PC-3 (cell line): ENCODE measurements at regions not wholly inside any gene's neighbourhood (a gene's known extent, or its start where the extent isn't known, plus 50 kb on each side); places are given as distances from the start of the nearest gene placed in this dataset.
A peak's percentile ranks its signal among the peaks of the same experiment; 100 is the strongest.

Source experiments
- ATAC-seq: fragments of 200-7000 bp; cut with Tn5 transposase; 2 replicates; pipeline ENCODE4 v1.9.1; 2020; ENCODE audit warnings: mild to moderate bottlenecking, moderate library complexity
- BruUV-seq: library from RNA; stranded (reverse); fragments of 400-500 nt; replicated peaks from 2 replicates; lab custom pipeline; 2021; lab: Mats Ljungman, UMichigan
- CTCF ChIA-PET: fragments of 300-600 bp; sonication (Branson Sonifier 250); formaldehyde crosslinking; loops from one replicate; lab custom pipeline; 2022; ENCODE audit warnings: antibody characterized with exemption; lab: Charles Lee
- POLR2A ChIA-PET: fragments of 300-600 bp; sonication (Branson Sonifier 250); formaldehyde crosslinking; loops from one replicate; lab custom pipeline; 2022; ENCODE audit warnings: antibody characterized with exemption; ENCODE audit not compliant: unreplicated experiment; lab: Charles Lee
- DNase-seq: peaks from one replicate; pipeline ENCODE4 v3.0.0-alpha.2; 2015
- H2AFZ ChIP-seq: fragments of 300-600 bp; sonication (generic); 2 replicates; pipeline ENCODE4 v1.6.0; 2016; ENCODE audit warnings: antibody characterized with exemption, low read length
- H3F3A ChIP-seq: fragments of 300-600 bp; sonication (generic); one replicate; pipeline ENCODE4 v1.6.0; 2017; ENCODE audit warnings: antibody characterized with exemption, low read length, control low read depth, mild to moderate bottlenecking; ENCODE audit not compliant: unreplicated experiment
- H3K27ac ChIP-seq: fragments of 300-600 bp; sonication (generic); 2 replicates; pipeline ENCODE4 v1.5.1; 2016; ENCODE audit warnings: mild to moderate bottlenecking, low read length
- H3K27me3 ChIP-seq: fragments of 300-600 bp; sonication (generic); 2 replicates; pipeline ENCODE4 v1.6.1; 2016; ENCODE audit warnings: low read length, mixed read lengths
- H3K36me3 ChIP-seq: fragments of 300-600 bp; sonication (generic); 2 replicates; pipeline ENCODE4 v1.6.1; 2016; ENCODE audit warnings: low read depth, mixed run types, low read length, mixed read lengths
- H3K4me1 ChIP-seq: fragments of 300-600 bp; sonication (generic); 2 replicates; pipeline ENCODE4 v1.5.1; 2016; ENCODE audit warnings: low read length; ENCODE audit not compliant: insufficient read depth
- H3K4me2 ChIP-seq: fragments of 300-600 bp; sonication (generic); 2 replicates; pipeline ENCODE4 v1.6.0; 2016; ENCODE audit warnings: low read length
- H3K4me3 ChIP-seq: fragments of 300-600 bp; sonication (generic); 2 replicates; pipeline ENCODE4 v1.5.1; 2016; ENCODE audit warnings: mild to moderate bottlenecking, low read length, mixed read lengths
- H3K79me2 ChIP-seq: fragments of 300-600 bp; sonication (generic); 2 replicates; pipeline ENCODE4 v1.6.1; 2017; ENCODE audit warnings: low read length, mixed read lengths
- H3K9ac ChIP-seq: fragments of 300-600 bp; sonication (generic); 2 replicates; pipeline ENCODE4 v1.6.0; 2016; ENCODE audit warnings: mild to moderate bottlenecking, low read length
- H3K9me2 ChIP-seq: fragments of 300-600 bp; sonication (generic); replicated peaks from 2 replicates; pipeline ENCODE4 v1.6.1; 2016; ENCODE audit warnings: mixed run types, low read length, mixed read lengths
- H3K9me3 ChIP-seq: fragments of 300-600 bp; sonication (generic); 2 replicates; pipeline ENCODE4 v1.6.1; 2016; ENCODE audit warnings: low read length, mixed read lengths
- H4K20me1 ChIP-seq: fragments of 300-600 bp; sonication (generic); 2 replicates; pipeline ENCODE4 v1.6.1; 2016; ENCODE audit warnings: low read length, mixed read lengths
- CTCF ChIP-seq: fragments of 300-600 bp; sonication (generic); conservative IDR thresholded peaks from 2 replicates; pipeline ENCODE4 v1.5.1; 2017; ENCODE audit warnings: antibody characterized with exemption, low read depth, mild to moderate bottlenecking, low read length
- EZH2 ChIP-seq: fragments of 300-600 bp; sonication (generic); IDR thresholded peaks from one replicate; pipeline ENCODE4 v1.6.1; 2017; ENCODE audit warnings: antibody characterized with exemption, mild to moderate bottlenecking, low read length; ENCODE audit not compliant: unreplicated experiment
- EZH2phosphoT487 ChIP-seq: fragments of 300-600 bp; sonication (generic); IDR thresholded peaks from 2 replicates; pipeline ENCODE4 v1.6.1; 2018; ENCODE audit warnings: mild to moderate bottlenecking, antibody characterized with exemption, low read length, borderline replicate concordance
- intact Hi-C: fragments of 100-400 bp; cut with micrococcal nuclease; formaldehyde crosslinking; loops from 2 replicates; pipeline ENCODE4 v1.9.0; 2023

DNA sequence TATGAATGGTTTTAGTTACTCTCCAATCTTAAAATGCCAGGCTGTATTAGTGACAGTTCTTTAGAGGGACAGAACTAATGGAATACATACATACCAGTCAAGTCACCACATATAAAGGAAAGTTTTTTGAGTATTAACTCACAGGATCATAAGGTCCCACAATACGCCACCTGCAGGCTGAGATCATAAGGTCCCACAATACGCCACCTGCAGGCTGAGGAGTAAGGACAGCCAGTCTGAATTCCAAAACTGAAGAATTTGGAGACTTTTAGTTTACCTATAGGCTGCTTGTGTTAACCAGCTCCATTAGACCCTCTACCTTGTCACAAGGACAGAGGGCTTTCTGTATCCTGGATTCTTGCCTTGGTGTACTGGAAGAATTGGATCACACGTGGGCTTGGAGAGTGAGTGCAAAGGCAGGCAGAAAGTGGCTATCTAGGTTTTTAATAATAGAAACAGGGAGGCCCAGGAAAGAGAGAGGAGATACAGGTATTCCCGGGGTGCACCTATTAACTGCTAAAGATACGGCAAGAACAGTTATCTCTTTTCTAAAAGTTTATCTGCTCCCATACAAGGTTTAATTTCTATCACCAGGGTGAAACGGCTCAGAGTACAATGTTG lies 234.9 kb upstream of the CYRIA start:
- Histone ChIP-seq H3K27ac (no peak overlapping the region), H3K27me3 (no peaks in the 10 kb centered on the region), H3K4me3 (no peak overlapping the region), H3K36me3 (no peaks in the 10 kb centered on the region; the same call in 1 of the 2 replicates), H2AFZ (no peak overlapping the region), H4K20me1 (no peaks in the 10 kb centered on the region), H3K4me2 (no peak overlapping the region), H3K4me1 (no peaks in the 10 kb centered on the region), H3K9me2 (no peaks in the 10 kb centered on the region), H3K9me3 (no peaks in the 10 kb centered on the region), H3K79me2 (no peaks in the 10 kb centered on the region), H3F3A (no peaks in the 10 kb centered on the region), H3K9ac (no peak overlapping the region)
- CTCF ChIA-PET, result no interaction called here
- BruUV-seq, result no TSS peak
- intact Hi-C loops, result no loop called here
- POLR2A ChIA-PET, result no interaction called here
- no peak for TF ChIP-seq EZH2
- TF ChIP-seq CTCF, result peak; percentile 67
- DNase-seq, result peak; percentile 34
- ATAC-seq, result no peak

DNA sequence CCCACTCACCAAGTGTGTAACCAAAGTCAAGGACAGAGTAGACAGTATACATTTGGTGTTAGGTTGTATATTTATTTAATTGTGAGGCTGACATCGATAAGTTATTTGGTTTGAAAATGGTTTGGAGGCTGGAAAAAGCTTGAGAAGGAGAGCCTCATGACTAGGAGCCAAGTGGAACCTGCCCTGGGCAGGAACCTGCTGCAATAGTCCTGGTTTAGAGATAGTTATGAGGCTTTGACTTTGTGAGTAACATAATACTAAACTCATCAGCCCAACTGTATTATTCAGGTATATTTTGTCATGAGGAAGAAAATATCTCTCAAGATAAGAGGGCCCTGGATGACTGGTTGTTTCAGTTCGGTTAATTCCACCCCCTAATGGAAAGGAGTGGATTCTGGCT lies 234.3 kb upstream of the CYRIA start:
- no peak overlapping the region for H3K9ac ChIP-seq
- BruUV-seq, result no TSS peak
- CTCF ChIA-PET, result no interaction called here

More for the DNA sequence above, 234.3 kb upstream of the CYRIA start:
- Histone ChIP-seq H3K79me2 (no peaks in the 10 kb centered on the region), H3K4me1 (no peaks in the 10 kb centered on the region), H3K9me2 (no peaks in the 10 kb centered on the region), H3K36me3 (no peaks in the 10 kb centered on the region; the same call in 1 of the 2 replicates), H3K27ac (no peak overlapping the region), H4K20me1 (no peaks in the 10 kb centered on the region), H3K4me2 (no peak overlapping the region), H2AFZ (no peak overlapping the region), H3K4me3 (no peak overlapping the region), H3K27me3 (no peaks in the 10 kb centered on the region), H3F3A (no peaks in the 10 kb centered on the region), H3K9me3 (no peaks in the 10 kb centered on the region)
- POLR2A ChIA-PET, result no interaction called here
- intact Hi-C loops, result no loop called here
- DNase-seq (no peak), ATAC-seq (no peak)
- TF ChIP-seq EZH2phosphoT487, result no peak
- no peak for TF ChIP-seq CTCF
- TF ChIP-seq EZH2, result no peak
